ENCODE measurements at regions not wholly inside any gene's neighbourhood (a gene's known extent, or its start where the extent isn't known, plus 50 kb on each side); places are given as distances from the start of the nearest gene placed in this dataset.

DNA sequence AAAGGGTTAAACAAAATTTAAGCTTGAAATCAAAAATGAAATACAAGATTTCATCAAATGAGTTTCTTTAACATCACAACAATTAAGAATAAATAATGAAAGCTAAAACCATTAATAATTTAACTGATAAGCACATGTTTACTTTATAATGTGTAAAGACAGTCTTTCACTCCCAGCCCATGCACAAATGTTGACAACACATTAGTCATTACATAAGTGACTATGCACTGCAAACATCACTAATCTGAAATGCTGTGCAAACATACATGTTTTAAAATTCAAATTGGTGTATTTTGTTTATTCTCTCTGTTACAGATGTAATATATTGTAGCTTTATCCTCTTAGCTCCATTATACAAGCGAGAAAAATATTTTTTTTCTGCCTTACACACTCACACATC, 220.6 kb upstream of the CPXCR1 start:
- Histone ChIP-seq H3K9me3 (ENCODE audit: severe bottlenecking) (no peaks in the 10 kb centered on the region), H3K4me3 (ENCODE audit: low read depth, low read length) (no peak overlapping the region), H3K36me3 (no peaks in the 10 kb centered on the region), H3K27me3 (ENCODE audit: insufficient read depth, low read depth, severe bottlenecking) (peaks cover 2% of the 10 kb centered on the region), H3K27ac (no peak overlapping the region)
- TF ChIP-seq, protein P1, sequence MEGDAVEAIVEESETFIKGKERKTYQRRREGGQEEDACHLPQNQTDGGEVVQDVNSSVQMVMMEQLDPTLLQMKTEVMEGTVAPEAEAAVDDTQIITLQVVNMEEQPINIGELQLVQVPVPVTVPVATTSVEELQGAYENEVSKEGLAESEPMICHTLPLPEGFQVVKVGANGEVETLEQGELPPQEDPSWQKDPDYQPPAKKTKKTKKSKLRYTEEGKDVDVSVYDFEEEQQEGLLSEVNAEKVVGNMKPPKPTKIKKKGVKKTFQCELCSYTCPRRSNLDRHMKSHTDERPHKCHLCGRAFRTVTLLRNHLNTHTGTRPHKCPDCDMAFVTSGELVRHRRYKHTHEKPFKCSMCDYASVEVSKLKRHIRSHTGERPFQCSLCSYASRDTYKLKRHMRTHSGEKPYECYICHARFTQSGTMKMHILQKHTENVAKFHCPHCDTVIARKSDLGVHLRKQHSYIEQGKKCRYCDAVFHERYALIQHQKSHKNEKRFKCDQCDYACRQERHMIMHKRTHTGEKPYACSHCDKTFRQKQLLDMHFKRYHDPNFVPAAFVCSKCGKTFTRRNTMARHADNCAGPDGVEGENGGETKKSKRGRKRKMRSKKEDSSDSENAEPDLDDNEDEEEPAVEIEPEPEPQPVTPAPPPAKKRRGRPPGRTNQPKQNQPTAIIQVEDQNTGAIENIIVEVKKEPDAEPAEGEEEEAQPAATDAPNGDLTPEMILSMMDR (IDR thresholded peaks at IDR 0.05; ENCODE audit: low read depth, low read length), result no peak
- DNase-seq, result no peak

DNA sequence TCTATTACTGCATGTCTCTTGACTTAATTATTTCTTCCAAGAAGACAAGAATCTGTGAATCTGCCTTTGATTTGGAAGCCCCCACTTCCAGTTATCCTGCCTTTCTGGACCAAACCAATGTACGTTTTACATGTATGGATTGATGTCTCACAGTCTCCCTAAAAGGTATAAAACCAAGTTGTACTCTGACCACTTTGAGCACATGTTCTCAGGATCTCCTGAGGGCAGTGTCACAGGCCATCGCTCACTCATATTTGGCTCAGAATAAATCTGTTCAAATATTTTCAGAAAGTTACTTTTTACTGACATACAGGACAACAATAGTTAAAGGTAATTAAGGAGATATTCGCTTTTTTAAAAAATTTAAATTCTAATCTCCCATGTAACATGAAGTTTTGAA, 188.6 kb upstream of the CPXCR1 start:
- Histone ChIP-seq H3K4me3 (ENCODE audit: low read depth, low read length) (no peak overlapping the region), H3K9me3 (ENCODE audit: severe bottlenecking) (no peaks in the 10 kb centered on the region), H3K27me3 (ENCODE audit: insufficient read depth, low read depth, severe bottlenecking) (peaks cover 25% of the 10 kb centered on the region), H3K27ac (no peak overlapping the region), H3K36me3 (no peaks in the 10 kb centered on the region)
- TF ChIP-seq, protein P1 (IDR thresholded peaks at IDR 0.05; ENCODE audit: low read depth, low read length), result no peak
- DNase-seq, result no peak

DNA sequence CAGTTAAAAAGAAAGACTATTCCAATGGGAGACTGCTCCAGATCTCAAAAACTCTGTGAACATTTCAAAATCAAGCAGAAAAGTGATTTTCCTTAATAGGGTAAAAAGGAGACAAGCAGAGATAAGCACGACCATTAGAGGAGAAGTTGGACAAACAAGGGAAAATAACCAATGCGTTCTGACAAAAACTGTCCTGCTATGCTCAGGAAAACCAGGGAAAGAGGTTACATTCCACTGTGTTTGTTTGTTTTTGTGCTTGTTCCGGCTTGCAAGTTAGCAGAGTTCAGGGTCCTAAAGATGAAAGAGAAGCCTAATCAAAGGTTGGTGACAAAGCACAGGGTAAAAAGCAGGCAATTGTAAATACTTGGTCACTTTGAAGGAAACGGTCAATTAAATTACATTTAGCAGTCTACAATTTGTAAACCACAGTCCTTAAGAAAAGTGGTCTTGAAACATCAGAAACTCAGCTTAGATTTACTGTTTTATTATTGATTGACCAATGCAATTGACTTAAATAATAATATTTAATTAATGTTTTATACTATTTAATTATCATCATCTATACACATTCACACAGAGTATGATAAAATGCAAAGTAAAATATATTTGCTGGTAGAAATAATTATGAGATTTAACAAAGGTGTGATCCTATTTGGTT, 186.2 kb upstream of the CPXCR1 start:
- no peaks in the 10 kb centered on the region for H3K9me3 ChIP-seq (ENCODE audit: severe bottlenecking)

DNA sequence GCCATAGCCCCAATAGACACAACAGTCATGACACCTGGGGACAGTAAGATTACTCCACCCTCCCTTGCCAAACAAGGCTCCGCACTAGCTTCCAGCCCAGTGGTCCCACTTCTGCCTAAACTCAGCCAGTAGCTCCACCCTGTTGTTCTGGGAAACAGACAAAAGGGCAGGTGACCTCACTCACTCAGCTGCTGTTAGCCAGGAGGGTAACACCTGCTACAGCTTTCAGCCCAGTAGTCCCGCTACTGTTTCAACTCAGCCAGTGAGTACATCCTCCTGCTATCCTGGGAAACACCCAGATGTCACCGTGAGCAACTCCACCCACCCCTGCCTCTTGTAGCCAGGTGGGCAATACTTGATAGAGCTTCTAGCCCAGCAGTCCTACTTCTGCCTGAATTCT, 162.7 kb upstream of the CPXCR1 start:
- no peak for DNase-seq
- no peaks in the 10 kb centered on the region for H3K27me3 ChIP-seq (ENCODE audit: insufficient read depth, low read depth, severe bottlenecking)
- no peak overlapping the region for H3K4me3 ChIP-seq (ENCODE audit: low read depth, low read length)
- TF ChIP-seq, protein P1 (IDR thresholded peaks at IDR 0.05; ENCODE audit: low read depth, low read length), result no peak
- no peak overlapping the region for H3K27ac ChIP-seq
- no peaks in the 10 kb centered on the region for H3K9me3 ChIP-seq (ENCODE audit: severe bottlenecking)
- no peaks in the 10 kb centered on the region for H3K36me3 ChIP-seq

More for the DNA sequence above, 186.2 kb upstream of the CPXCR1 start:
- H3K4me3 ChIP-seq (ENCODE audit: low read depth, low read length), result no peak overlapping the region
- no peak overlapping the region for H3K27ac ChIP-seq
- DNase-seq, result no peak
- no peaks in the 10 kb centered on the region for H3K36me3 ChIP-seq
- TF ChIP-seq, protein P1 (IDR thresholded peaks at IDR 0.05; ENCODE audit: low read depth, low read length), result no peak
- peaks cover 22% of the 10 kb centered on the region for H3K27me3 ChIP-seq (ENCODE audit: insufficient read depth, low read depth, severe bottlenecking)

DNA sequence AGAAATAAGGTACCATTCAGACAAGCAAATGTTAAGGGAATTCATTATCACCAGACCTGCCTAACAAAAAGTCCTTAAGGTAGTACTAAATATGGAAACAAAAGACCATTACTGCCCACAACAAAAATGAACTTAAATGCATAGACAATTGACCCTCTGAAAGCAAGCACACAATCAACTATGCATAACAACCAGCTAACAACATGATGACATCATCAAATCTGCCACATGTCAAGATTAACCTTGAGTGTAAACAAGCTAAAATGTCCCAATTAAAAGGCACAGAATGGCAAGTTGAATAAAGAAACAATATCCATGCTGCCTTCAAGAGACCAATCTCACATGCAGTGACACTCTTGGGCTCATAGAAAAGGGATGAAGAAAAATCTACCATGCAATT, 160.7 kb upstream of the CPXCR1 start:
- no peak overlapping the region for H3K27ac ChIP-seq
- H3K4me3 ChIP-seq (ENCODE audit: low read depth, low read length), result no peak overlapping the region
- H3K9me3 ChIP-seq (ENCODE audit: severe bottlenecking), result no peaks in the 10 kb centered on the region
- no peaks in the 10 kb centered on the region for H3K27me3 ChIP-seq (ENCODE audit: insufficient read depth, low read depth, severe bottlenecking)
- TF ChIP-seq, protein P1 (IDR thresholded peaks at IDR 0.05; ENCODE audit: low read depth, low read length), result no peak
- no peak for DNase-seq
- no peaks in the 10 kb centered on the region for H3K36me3 ChIP-seq

DNA sequence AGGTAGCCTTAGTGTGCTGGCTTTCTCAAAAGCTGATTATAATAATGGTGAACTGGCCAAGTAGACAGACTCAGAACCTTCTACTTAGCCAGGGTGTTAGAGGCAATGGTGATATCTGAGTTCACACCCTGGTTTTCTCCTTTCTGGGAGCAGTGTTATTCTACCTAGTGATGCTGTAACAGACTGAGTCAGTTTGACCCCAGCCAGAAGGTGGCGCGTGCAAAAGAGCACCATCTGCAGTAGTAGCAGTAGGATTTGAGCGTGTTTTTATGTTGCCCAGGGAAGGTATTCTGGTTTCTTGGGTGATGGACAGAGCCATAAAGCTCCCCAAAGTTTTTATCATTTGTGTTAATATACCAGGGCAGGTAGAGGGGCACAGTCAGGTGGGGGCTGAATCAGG, 143.8 kb upstream of the CPXCR1 start:
- TF ChIP-seq, protein P1 (IDR thresholded peaks at IDR 0.05; ENCODE audit: low read depth, low read length), result no peak
- no peak overlapping the region for H3K4me3 ChIP-seq (ENCODE audit: low read depth, low read length)
- no peak for DNase-seq
- H3K27me3 ChIP-seq (ENCODE audit: insufficient read depth, low read depth, severe bottlenecking), result no peaks in the 10 kb centered on the region
- H3K9me3 ChIP-seq (ENCODE audit: severe bottlenecking), result no peaks in the 10 kb centered on the region
- no peak overlapping the region for H3K27ac ChIP-seq
- H3K36me3 ChIP-seq, result no peaks in the 10 kb centered on the region
